ENCODE measurements at regions not wholly inside any gene's neighbourhood (a gene's known extent, or its start where the extent isn't known, plus 50 kb on each side); places are given as distances from the start of the nearest gene placed in this dataset.

GRCh38 chr5:167999182-167999581, 292.3 kb upstream of the WWC1 start:
- no peak overlapping the region for H3K4me3 Mint-ChIP-seq
- ChIA-PET CTCF (no interaction called here), POLR2A (no interaction called here)
- H3K27ac Mint-ChIP-seq, result no peak overlapping the region
- H4K20me1 ChIP-seq (ENCODE audit: control insufficient read depth, insufficient read depth, low read length, poor library complexity, severe bottlenecking), result no peaks in the 10 kb centered on the region
- DNase-seq (no peak), ATAC-seq (ENCODE audit: low read depth) (no peak)
- H3K9ac ChIP-seq (ENCODE audit: low read length), result no peak overlapping the region
- no peak for TF ChIP-seq CTCF (IDR thresholded peaks at IDR 0.05)
- TF ChIP-seq EZH2 (IDR thresholded peaks at IDR 0.05; ENCODE audit: borderline replicate concordance, insufficient read depth, low read depth, low read length, poor library complexity, severe bottlenecking), result no peak
- no peaks in the 10 kb centered on the region for H3K9me3 Mint-ChIP-seq (ENCODE audit: insufficient read depth)
- H3K4me2 ChIP-seq (replicated peaks; ENCODE audit: low read depth, low read length, poor library complexity, severe bottlenecking), result no peak overlapping the region
- WGBS (ENCODE audit: insufficient coverage), result 67% methylated on average over 1 of the region's 2 CpGs
- H3K4me1 ChIP-seq (ENCODE audit: control insufficient read depth in 2 of 2, insufficient read depth in 2 of 2, low read length in 2 of 2), result no peaks in the 10 kb centered on the region
- no peaks in the 10 kb centered on the region for H3K79me2 ChIP-seq (ENCODE audit: control insufficient read depth, insufficient read depth, low read length)
- peaks cover 0 to 3% (median 1%) of the 10 kb centered on the region in 3 donors for H3K9me3 ChIP-seq (ENCODE audit: control extremely low read depth in 1 of 3, control insufficient read depth in 2 of 3, insufficient read depth in 1 of 3, low read length in 2 of 3)
- H3K36me3 ChIP-seq (replicated peaks in 1 of 2; ENCODE audit: control extremely low read depth in 1 of 2, control insufficient read depth in 1 of 2, extremely low read depth in 1 of 2, insufficient read depth in 2 of 2, low read length in 1 of 2), result no peaks in the 10 kb centered on the region
- H3K27me3 Mint-ChIP-seq, result no peaks in the 10 kb centered on the region
- H3K27ac ChIP-seq (ENCODE audit: low read length in 2 of 2), result no peak overlapping the region
- intact Hi-C loops (cut with micrococcal nuclease), result no loop called here
- no peaks in the 10 kb centered on the region for H3K4me1 Mint-ChIP-seq
- no peaks in the 10 kb centered on the region for H3K27me3 ChIP-seq (replicated peaks in 1 of 4; ENCODE audit: control extremely low read depth in 1 of 4, control insufficient read depth in 3 of 4, insufficient read depth in 4 of 4, low read length in 3 of 4)
- H3K4me3 ChIP-seq (ENCODE audit: control extremely low read depth in 1 of 5, extremely low read depth in 1 of 5, insufficient read depth in 1 of 5, low read depth in 2 of 5, low read length in 4 of 5), result no peak overlapping the region
- no peak overlapping the region for H2AFZ ChIP-seq (ENCODE audit: insufficient read depth, low read depth, low read length, poor library complexity, severe bottlenecking)

DNA sequence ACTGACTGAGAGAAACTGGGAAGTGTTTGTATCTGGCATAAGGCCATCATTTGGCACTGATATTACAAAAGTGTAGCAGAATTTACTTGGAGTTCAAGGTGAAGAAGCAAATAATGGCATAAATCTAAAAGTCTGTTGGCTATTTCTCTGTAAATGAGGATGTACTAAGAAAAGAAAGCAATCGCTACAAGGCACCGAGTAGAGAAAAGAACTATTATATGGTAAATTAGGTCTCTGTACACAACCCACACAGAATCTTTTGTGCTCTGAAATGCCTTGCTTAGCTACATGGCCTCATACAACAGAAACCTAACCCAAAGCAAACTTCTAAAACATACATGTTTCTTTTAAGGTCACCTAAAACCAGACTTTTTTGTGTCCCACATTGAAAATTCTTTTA, 290.1 kb upstream of the WWC1 start:
- H3K4me1 ChIP-seq (ENCODE audit: control insufficient read depth in 2 of 2, insufficient read depth in 2 of 2, low read length in 2 of 2), result no peaks in the 10 kb centered on the region
- no peaks in the 10 kb centered on the region for H4K20me1 ChIP-seq (ENCODE audit: control insufficient read depth, insufficient read depth, low read length, poor library complexity, severe bottlenecking)
- intact Hi-C loops (cut with micrococcal nuclease), result no loop called here
- POLR2A ChIA-PET, result no interaction called here
- no peak overlapping the region for H3K4me2 ChIP-seq (replicated peaks; ENCODE audit: low read depth, low read length, poor library complexity, severe bottlenecking)
- H3K27me3 Mint-ChIP-seq, result no peaks in the 10 kb centered on the region
- no peak overlapping the region for H2AFZ ChIP-seq (ENCODE audit: insufficient read depth, low read depth, low read length, poor library complexity, severe bottlenecking)
- no peaks in the 10 kb centered on the region for H3K27me3 ChIP-seq (replicated peaks in 1 of 4; ENCODE audit: control extremely low read depth in 1 of 4, control insufficient read depth in 3 of 4, insufficient read depth in 4 of 4, low read length in 3 of 4)
- no peak overlapping the region for H3K9ac ChIP-seq (ENCODE audit: low read length)
- H3K27ac Mint-ChIP-seq, result no peak overlapping the region
- no peaks in the 10 kb centered on the region for H3K4me1 Mint-ChIP-seq
- H3K36me3 ChIP-seq (replicated peaks in 1 of 2; ENCODE audit: control extremely low read depth in 1 of 2, control insufficient read depth in 1 of 2, extremely low read depth in 1 of 2, insufficient read depth in 2 of 2, low read length in 1 of 2), result no peaks in the 10 kb centered on the region
- ATAC-seq (ENCODE audit: low read depth), result no peak
- no peaks in the 10 kb centered on the region for H3K79me2 ChIP-seq (ENCODE audit: control insufficient read depth, insufficient read depth, low read length)
- H3K4me3 ChIP-seq (ENCODE audit: control extremely low read depth in 1 of 5, extremely low read depth in 1 of 5, insufficient read depth in 1 of 5, low read depth in 2 of 5, low read length in 4 of 5), result no peak overlapping the region
- H3K9me3 ChIP-seq (ENCODE audit: control extremely low read depth in 1 of 3, control insufficient read depth in 2 of 3, insufficient read depth in 1 of 3, low read length in 2 of 3), result peaks cover 0 to 3% (median 1%) of the 10 kb centered on the region in 3 donors
- no peak for DNase-seq
- CTCF ChIA-PET, result no interaction called here
- H3K9me3 Mint-ChIP-seq (ENCODE audit: insufficient read depth), result no peaks in the 10 kb centered on the region
- TF ChIP-seq EZH2 (IDR thresholded peaks at IDR 0.05; ENCODE audit: borderline replicate concordance, insufficient read depth, low read depth, low read length, poor library complexity, severe bottlenecking) (no peak), CTCF (IDR thresholded peaks at IDR 0.05) (no peak)
- H3K27ac ChIP-seq (ENCODE audit: low read length in 2 of 2), result no peak overlapping the region
- no CpG with 5 or more reads among the region's 2 CpGs for WGBS (ENCODE audit: insufficient coverage)
- H3K4me3 Mint-ChIP-seq, result no peak overlapping the region
